WTC11 (cell line): ENCODE measurements at regions not wholly inside any gene's neighbourhood (a gene's known extent, or its start where the extent isn't known, plus 50 kb on each side); places are given as distances from the start of the nearest gene placed in this dataset.

Experiments
- ATAC-seq: fragments of 200-7000 bp; cut with Tn5 transposase; 2 replicates; pipeline ENCODE4 v1.10.0; 2021; ENCODE audit warnings: mild to moderate bottlenecking, moderate library complexity
- CTCF ChIA-PET: fragments of 300-600 bp; sonication (Branson Sonifier 250); formaldehyde crosslinking; loops from one replicate; lab custom pipeline; 2021; ENCODE audit warnings: antibody characterized with exemption; lab: Charles Lee
- POLR2A ChIA-PET: fragments of 350-600 bp; sonication (Branson Sonifier 250); formaldehyde crosslinking; loops from one replicate; lab custom pipeline; 2021; ENCODE audit warnings: antibody characterized with exemption; lab: Charles Lee
- DNase-seq: peaks from one replicate; pipeline ENCODE4 v3.0.0; 2021; ENCODE audit warnings: low spot score
- H3K27ac Mint-ChIP-seq: 2 replicates; pipeline ENCODE4 v1.8.0; 2021; ENCODE audit warnings: mixed read lengths
- H3K27me3 Mint-ChIP-seq: 2 replicates; pipeline ENCODE4 v1.8.0; 2021; ENCODE audit warnings: low read depth, mild to moderate bottlenecking, moderate library complexity, mixed read lengths
- H3K36me3 Mint-ChIP-seq: 2 replicates; pipeline ENCODE4 v1.8.0; 2021; ENCODE audit warnings: mixed read lengths
- H3K4me1 Mint-ChIP-seq: 2 replicates; pipeline ENCODE4 v1.8.0; 2022; ENCODE audit warnings: mixed read lengths
- H3K4me3 Mint-ChIP-seq: 2 replicates; pipeline ENCODE4 v1.8.0; 2021; ENCODE audit warnings: mild to moderate bottlenecking, moderate library complexity, mixed read lengths
- H3K9me3 Mint-ChIP-seq: 2 replicates; pipeline ENCODE4 v1.8.0; 2021; ENCODE audit warnings: mixed read lengths
- AFF4 ChIP-seq: sonication (generic); formaldehyde crosslinking; IDR thresholded peaks from 2 replicates; pipeline ENCODE4 v1.8.1; 2023; ENCODE audit warnings: mild to moderate bottlenecking, missing genetic modification reagents, borderline replicate concordance
- ATF1 ChIP-seq: sonication (generic); formaldehyde crosslinking; IDR thresholded peaks from 2 replicates; pipeline ENCODE4 v1.8.1; 2023; ENCODE audit warnings: mild to moderate bottlenecking, moderate library complexity, missing genetic modification reagents
- ATF2 ChIP-seq: sonication (generic); formaldehyde crosslinking; IDR thresholded peaks from 2 replicates; pipeline ENCODE4 v1.8.1; 2022; ENCODE audit warnings: low read depth, missing genetic modification reagents, borderline replicate concordance
- CTCF ChIP-seq: fragments of 200-600 bp; IDR thresholded peaks from 2 replicates; pipeline ENCODE4 v1.8.0; 2022; ENCODE audit warnings: antibody characterized with exemption
- E2F1 ChIP-seq: sonication (generic); formaldehyde crosslinking; IDR thresholded peaks from 2 replicates; pipeline ENCODE4 v1.8.0; 2022; ENCODE audit warnings: mild to moderate bottlenecking, missing genetic modification reagents
- EMX1 ChIP-seq: fragments of 250-450 bp; sonication (Bioruptor Pico); IDR thresholded peaks from 2 replicates; pipeline ENCODE4 v1.8.0; 2021; ENCODE audit warnings: mild to moderate bottlenecking
- IRF1 ChIP-seq: sonication (generic); formaldehyde crosslinking; IDR thresholded peaks from 2 replicates; pipeline ENCODE4 v1.8.0; 2023; ENCODE audit warnings: missing genetic modification reagents
- JAZF1 ChIP-seq: fragments of 250-450 bp; sonication (Bioruptor Pico); IDR thresholded peaks from 2 replicates; pipeline ENCODE4 v1.9.0; 2021; ENCODE audit warnings: moderate library complexity, mild to moderate bottlenecking, inconsistent platforms
- JUN ChIP-seq: sonication (generic); formaldehyde crosslinking; IDR thresholded peaks from 2 replicates; pipeline ENCODE4 v1.8.0; 2023; ENCODE audit warnings: mild to moderate bottlenecking, missing genetic modification reagents
- MAX ChIP-seq: sonication (generic); formaldehyde crosslinking; IDR thresholded peaks from 2 replicates; pipeline ENCODE4 v1.8.0; 2022; ENCODE audit warnings: mild to moderate bottlenecking, missing genetic modification reagents
- MLX ChIP-seq: sonication (generic); formaldehyde crosslinking; IDR thresholded peaks from 2 replicates; pipeline ENCODE4 v1.8.1; 2023; ENCODE audit warnings: mild to moderate bottlenecking, missing genetic modification reagents, moderate library complexity
- MXD4 ChIP-seq: fragments of 250-450 bp; sonication (Bioruptor Pico); IDR thresholded peaks from 2 replicates; pipeline ENCODE4 v1.8.0; 2021; ENCODE audit warnings: mild to moderate bottlenecking, moderate library complexity, borderline replicate concordance
- NR2C2 ChIP-seq: sonication (generic); formaldehyde crosslinking; IDR thresholded peaks from 2 replicates; pipeline ENCODE4 v1.8.0; 2022; ENCODE audit warnings: mild to moderate bottlenecking, missing genetic modification reagents
- RELA ChIP-seq: sonication (generic); formaldehyde crosslinking; IDR thresholded peaks from 2 replicates; pipeline ENCODE4 v1.8.1; 2022; ENCODE audit warnings: missing genetic modification reagents, mild to moderate bottlenecking, borderline replicate concordance
- RORB ChIP-seq: fragments of 250-450 bp; sonication (Bioruptor Pico); IDR thresholded peaks from 2 replicates; pipeline ENCODE4 v1.9.0; 2021; ENCODE audit warnings: mild to moderate bottlenecking
- SMAD3 ChIP-seq: sonication (generic); formaldehyde crosslinking; IDR thresholded peaks from 2 replicates; pipeline ENCODE4 v1.8.0; 2022; ENCODE audit warnings: missing genetic modification reagents, mild to moderate bottlenecking, borderline replicate concordance
- USF2 ChIP-seq: sonication (generic); formaldehyde crosslinking; IDR thresholded peaks from 2 replicates; pipeline ENCODE4 v1.8.1; 2023; ENCODE audit warnings: mild to moderate bottlenecking, missing genetic modification reagents, moderate library complexity
- ZNF317 ChIP-seq: sonication (generic); formaldehyde crosslinking; IDR thresholded peaks from 2 replicates; pipeline ENCODE4 v1.8.1; 2023; ENCODE audit warnings: low read depth, mild to moderate bottlenecking, moderate library complexity, missing genetic modification reagents, borderline replicate concordance
- ZNF396 ChIP-seq: fragments of 250-450 bp; sonication (Bioruptor Pico); IDR thresholded peaks from 2 replicates; pipeline ENCODE4 v1.8.0; 2021; ENCODE audit warnings: mild to moderate bottlenecking, moderate library complexity, borderline replicate concordance

- CTCF ChIA-PET = no interaction called here
Measured at GRCh38 chr4:181728305-181728966, 514.8 kb upstream of the TENM3 start.

GRCh38 chr4:181731900-181732299 is 511.3 kb upstream of the TENM3 start:
- POLR2A ChIA-PET = no interaction called here
- peaks cover 21% of the 10 kb centered on the region for H3K4me1 Mint-ChIP-seq
- no peak for DNase-seq
- peaks cover 10% of the 10 kb centered on the region for H3K9me3 Mint-ChIP-seq
- H3K36me3 Mint-ChIP-seq = no peaks in the 10 kb centered on the region
- no peak overlapping the region for H3K4me3 Mint-ChIP-seq
- no peak overlapping the region for H3K27ac Mint-ChIP-seq
- CTCF ChIA-PET = no interaction called here
- no peaks in the 10 kb centered on the region for H3K27me3 Mint-ChIP-seq
- ATAC-seq = no peak
- no peak for TF ChIP-seq AFF4
- no peak for TF ChIP-seq JAZF1 (CRISPR knock-in tag)
- TF ChIP-seq USF2 = no peak
- no peak for TF ChIP-seq ZNF396 (CRISPR knock-in tag)
- no peak for TF ChIP-seq RORB (CRISPR knock-in tag)
- TF ChIP-seq SMAD3 = no peak
- TF ChIP-seq IRF1 = no peak
- TF ChIP-seq MAX = no peak
- no peak for TF ChIP-seq CTCF
- TF ChIP-seq NR2C2 (CRISPR knock-in tag) = no peak
- TF ChIP-seq EMX1 = no peak
- no peak for TF ChIP-seq ATF1 (CRISPR knock-in tag)
- no peak for TF ChIP-seq RELA (CRISPR knock-in tag)
- no peak for TF ChIP-seq ZNF317 (CRISPR knock-in tag)
- no peak for TF ChIP-seq ATF2
- no peak for TF ChIP-seq MXD4 (CRISPR knock-in tag)
- no peak for TF ChIP-seq JUN (CRISPR knock-in tag)

More at GRCh38 chr4:181728305-181728966, 514.8 kb upstream of the TENM3 start:
- H3K4me1 Mint-ChIP-seq = peaks cover 21% of the 10 kb centered on the region
- ATAC-seq = no peak
- peaks cover 34% of the 10 kb centered on the region for H3K9me3 Mint-ChIP-seq
- DNase-seq = no peak
- H3K27ac Mint-ChIP-seq = no peak overlapping the region
- H3K36me3 Mint-ChIP-seq = peaks cover 9% of the 10 kb centered on the region
- H3K4me3 Mint-ChIP-seq = no peak overlapping the region
- TF ChIP-seq E2F1 (CRISPR knock-in tag) = no peak
- TF ChIP-seq MLX = no peak
- TF ChIP-seq ZNF396 (CRISPR knock-in tag) = peak; percentile 70; the same call in 1 of the 2 replicates
- H3K27me3 Mint-ChIP-seq = no peaks in the 10 kb centered on the region; the same call in 1 of the 2 replicates
- POLR2A ChIA-PET = no interaction called here
